Sigmoid colon (tissue), 6 donors: ENCODE measurements at regions not wholly inside any gene's neighbourhood (a gene's known extent, or its start where the extent isn't known, plus 50 kb on each side); places are given as distances from the start of the nearest gene placed in this dataset.

Experiments
- DNase-seq: peaks from one replicate; pipeline ENCODE4 v3.0.0-alpha.2; 2019
- H3K27ac ChIP-seq, 4 donors: fragments of 200-600 bp; sonication (generic); one replicate each; pipeline ENCODE4 v1.5.1; 2016 to 2019; ENCODE audit warnings: mild to moderate bottlenecking in 1 of 4
- H3K27me3 ChIP-seq, 3 donors: fragments of 200-600 bp; sonication (generic); one replicate each; pipeline ENCODE4 v1.5.1; 2019; ENCODE audit warnings: mild to moderate bottlenecking in 1 of 3
- H3K36me3 ChIP-seq, 4 donors: fragments of 200-600 bp; sonication (generic); one replicate each; pipeline ENCODE4 v1.5.1; 2016 to 2019
- H3K4me1 ChIP-seq, 4 donors: fragments of 200-600 bp; sonication (generic); one replicate each; pipeline ENCODE4 v1.5.1; 2017 to 2019
- H3K4me3 ChIP-seq, 4 donors: fragments of 200-600 bp; sonication (generic); one replicate each; pipeline ENCODE4 v1.5.1; 2017 to 2019; ENCODE audit warnings: mild to moderate bottlenecking in 2 of 4, moderate library complexity in 1 of 4
- H3K9me3 ChIP-seq, 4 donors: fragments of 200-600 bp in 3 of 4; sonication (generic) in 3 of 4; one replicate each; pipeline versions ENCODE4 v1.5.1 to v1.6.1; 2013 to 2019
- EP300 ChIP-seq, 4 donors: sonication (generic); formaldehyde crosslinking; IDR thresholded peaks; one replicate each; pipeline ENCODE4 v1.6.1; 2017; ENCODE audit warnings: antibody characterized with exemption in 4 of 4
- POLR2A ChIP-seq, 2 donors: fragments of 450-650 bp; IDR thresholded peaks; one replicate each; pipeline ENCODE4 v1.6.1; 2016; ENCODE audit warnings: antibody characterized with exemption in 2 of 2, mild to moderate bottlenecking in 2 of 2, moderate library complexity in 2 of 2
- POLR2AphosphoS5 ChIP-seq, 4 donors: sonication (generic); formaldehyde crosslinking; IDR thresholded peaks; one replicate each; pipeline ENCODE4 v1.6.1; 2017; ENCODE audit warnings: antibody characterized with exemption in 4 of 4
- WGBS, 2 donors: extraction: QIAGEN DNeasy Blood & Tissue Kit; methylation state at CpG; one replicate each; pipeline ENCODE4 v1.1.7; 2013; 5-methylcytosine and 5-hydroxymethylcytosine counted together
- intact Hi-C: fragments of 100-400 bp; cut with DNase I; formaldehyde crosslinking; loops from one replicate; pipeline ENCODE4 v1.15.1; 2023
- TF ChIP-seq, protein P1 (sequence below), 4 experiments: fragments of 450-650 bp in 3 of 4; fragments of 200-600 bp in 1 of 4; IDR thresholded peaks; one replicate each; pipeline ENCODE4 v1.5.1; 2016 to 2019; ENCODE audit warnings: antibody characterized with exemption in 4 of 4, mild to moderate bottlenecking in 3 of 4, moderate library complexity in 2 of 4
- donor health status: healthy with polysubstance abuse.
- donor health status: healthy.

DNA sequence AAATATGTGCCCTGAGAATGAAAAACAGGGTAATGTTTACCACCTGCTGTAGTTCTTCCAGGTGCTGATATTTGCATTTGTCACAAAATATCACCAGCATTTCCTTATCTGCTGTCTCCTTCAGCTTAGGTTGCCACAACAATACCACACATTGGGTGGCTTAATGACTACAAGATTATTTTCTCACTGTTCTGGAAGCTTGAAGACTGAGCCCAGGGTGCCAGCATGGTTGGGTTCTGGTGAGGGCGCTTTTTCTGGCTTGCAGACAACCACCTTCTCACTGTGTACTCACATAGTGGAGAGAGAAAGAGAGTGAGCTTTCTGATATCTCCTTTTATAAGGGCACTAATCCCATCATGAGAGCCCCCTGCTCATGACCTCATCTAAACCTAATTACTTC, 407.5 kb upstream of the RGPD4 start:
- DNase-seq, result no peak
- H3K4me3 ChIP-seq, result no peak overlapping the region
- TF ChIP-seq, protein P1, sequence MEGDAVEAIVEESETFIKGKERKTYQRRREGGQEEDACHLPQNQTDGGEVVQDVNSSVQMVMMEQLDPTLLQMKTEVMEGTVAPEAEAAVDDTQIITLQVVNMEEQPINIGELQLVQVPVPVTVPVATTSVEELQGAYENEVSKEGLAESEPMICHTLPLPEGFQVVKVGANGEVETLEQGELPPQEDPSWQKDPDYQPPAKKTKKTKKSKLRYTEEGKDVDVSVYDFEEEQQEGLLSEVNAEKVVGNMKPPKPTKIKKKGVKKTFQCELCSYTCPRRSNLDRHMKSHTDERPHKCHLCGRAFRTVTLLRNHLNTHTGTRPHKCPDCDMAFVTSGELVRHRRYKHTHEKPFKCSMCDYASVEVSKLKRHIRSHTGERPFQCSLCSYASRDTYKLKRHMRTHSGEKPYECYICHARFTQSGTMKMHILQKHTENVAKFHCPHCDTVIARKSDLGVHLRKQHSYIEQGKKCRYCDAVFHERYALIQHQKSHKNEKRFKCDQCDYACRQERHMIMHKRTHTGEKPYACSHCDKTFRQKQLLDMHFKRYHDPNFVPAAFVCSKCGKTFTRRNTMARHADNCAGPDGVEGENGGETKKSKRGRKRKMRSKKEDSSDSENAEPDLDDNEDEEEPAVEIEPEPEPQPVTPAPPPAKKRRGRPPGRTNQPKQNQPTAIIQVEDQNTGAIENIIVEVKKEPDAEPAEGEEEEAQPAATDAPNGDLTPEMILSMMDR (IDR thresholded peaks at IDR 0.05), result no peak
- TF ChIP-seq POLR2AphosphoS5 (IDR thresholded peaks at IDR 0.05), result no peak
- no peak for TF ChIP-seq EP300 (IDR thresholded peaks at IDR 0.05)
- intact Hi-C loops, result no loop called here
- no peaks in the 10 kb centered on the region for H3K36me3 ChIP-seq
- H3K27me3 ChIP-seq, result no peaks in the 10 kb centered on the region
- peaks cover 0 to 11% (median 10%) of the 10 kb centered on the region in 4 donors for H3K4me1 ChIP-seq
- no peaks in the 10 kb centered on the region for H3K9me3 ChIP-seq
- 89 to 92% methylated on average over 1 of the region's 1 CpG for WGBS, 2 donors
- no peak overlapping the region for H3K27ac ChIP-seq

- no peak overlapping the region for H3K27ac ChIP-seq
- DNase-seq, result no peak
- no peaks in the 10 kb centered on the region for H3K27me3 ChIP-seq
- no peaks in the 10 kb centered on the region for H3K4me1 ChIP-seq
- no peaks in the 10 kb centered on the region for H3K36me3 ChIP-seq
- intact Hi-C loops, result no loop called here
- TF ChIP-seq EP300 (IDR thresholded peaks at IDR 0.05) (no peak), POLR2AphosphoS5 (IDR thresholded peaks at IDR 0.05) (no peak), POLR2A (IDR thresholded peaks at IDR 0.05) (no peak)
- TF ChIP-seq, protein P1 (IDR thresholded peaks at IDR 0.05), result no peak
- 87% methylated on average over 3 of the region's 3 CpGs for WGBS, 2 donors
- H3K9me3 ChIP-seq, result no peaks in the 10 kb centered on the region
- no peak overlapping the region for H3K4me3 ChIP-seq
Measured at GRCh38 chr2:107428781-107429180, 397.9 kb upstream of the RGPD4 start.

DNA sequence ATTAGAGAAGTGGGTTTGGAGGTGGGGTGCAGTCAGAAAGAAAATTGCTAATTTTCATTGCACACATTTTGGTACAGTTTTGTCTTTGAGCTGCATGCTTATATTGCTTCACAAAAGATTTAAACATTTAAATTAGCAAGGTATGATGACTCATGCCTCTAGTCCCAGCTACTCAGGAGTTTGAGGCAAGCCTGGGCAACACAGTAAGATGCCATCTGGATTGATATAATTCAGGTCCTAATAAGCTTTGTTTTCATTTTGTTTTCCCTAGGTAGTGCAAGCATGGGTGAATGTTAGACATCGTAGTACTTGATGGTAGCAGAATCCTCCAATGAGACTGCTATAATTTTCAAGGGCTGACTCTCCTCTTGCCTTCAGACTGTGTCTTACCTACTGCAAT, 396.7 kb upstream of the RGPD4 start:
- WGBS, 2 donors, result 85 to 87% methylated on average over 1 of the region's 1 CpG
- TF ChIP-seq EP300 (IDR thresholded peaks at IDR 0.05), result no peak
- TF ChIP-seq POLR2A (IDR thresholded peaks at IDR 0.05), result no peak
- TF ChIP-seq, protein P1 (IDR thresholded peaks at IDR 0.05), result no peak
- no peak for TF ChIP-seq POLR2AphosphoS5 (IDR thresholded peaks at IDR 0.05)
- intact Hi-C loops, result no loop called here

DNA sequence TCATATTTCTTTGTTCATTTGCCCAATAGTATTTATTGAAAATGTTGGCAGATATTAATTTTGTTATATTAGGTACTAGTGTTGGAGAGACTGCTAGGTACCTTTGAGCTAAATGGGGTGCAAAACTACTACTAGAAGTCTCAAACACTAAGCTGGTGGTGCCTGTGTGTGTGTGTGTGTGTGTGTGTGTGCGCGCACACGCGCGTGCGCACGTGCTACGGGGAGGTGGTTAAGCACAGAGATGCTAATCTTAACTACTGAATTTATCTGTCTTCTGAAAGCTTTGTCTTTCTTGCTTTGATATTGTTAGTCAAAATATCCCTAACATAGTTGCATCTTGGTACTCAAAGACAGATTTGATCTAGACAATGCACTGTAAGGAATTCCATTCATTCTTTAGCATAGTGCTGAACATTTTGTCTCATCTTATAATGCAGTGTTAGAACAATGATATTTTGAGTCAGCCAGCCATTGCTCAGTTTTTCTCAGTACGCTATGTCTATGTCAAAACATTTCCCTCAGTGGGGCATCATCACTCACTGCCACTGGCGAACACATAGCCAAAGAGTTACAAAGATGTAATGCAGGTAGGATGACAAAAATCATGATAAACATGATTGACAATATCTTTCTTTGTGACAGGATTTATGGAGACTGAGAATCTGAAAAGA, 396.0 kb upstream of the RGPD4 start:
- no peaks in the 10 kb centered on the region for H3K9me3 ChIP-seq
- intact Hi-C loops, result no loop called here
- H3K4me3 ChIP-seq, result no peak overlapping the region
- H3K27me3 ChIP-seq, result no peaks in the 10 kb centered on the region
- DNase-seq, result no peak
- no peak overlapping the region for H3K27ac ChIP-seq
- WGBS, 2 donors, result 84 to 86% methylated on average over 10 of the region's 10 CpGs
- H3K4me1 ChIP-seq, result no peaks in the 10 kb centered on the region
- no peaks in the 10 kb centered on the region for H3K36me3 ChIP-seq
- no peak for TF ChIP-seq EP300 (IDR thresholded peaks at IDR 0.05)
- no peak for TF ChIP-seq POLR2AphosphoS5 (IDR thresholded peaks at IDR 0.05)
- TF ChIP-seq POLR2A (IDR thresholded peaks at IDR 0.05), result no peak
- TF ChIP-seq, protein P1 (IDR thresholded peaks at IDR 0.05), result no peak

More for the DNA sequence above, 396.7 kb upstream of the RGPD4 start:
- no peak for DNase-seq
- Histone ChIP-seq H3K4me3 (no peak overlapping the region), H3K27ac (no peak overlapping the region), H3K36me3 (no peaks in the 10 kb centered on the region), H3K9me3 (no peaks in the 10 kb centered on the region), H3K27me3 (no peaks in the 10 kb centered on the region), H3K4me1 (no peaks in the 10 kb centered on the region)

DNA sequence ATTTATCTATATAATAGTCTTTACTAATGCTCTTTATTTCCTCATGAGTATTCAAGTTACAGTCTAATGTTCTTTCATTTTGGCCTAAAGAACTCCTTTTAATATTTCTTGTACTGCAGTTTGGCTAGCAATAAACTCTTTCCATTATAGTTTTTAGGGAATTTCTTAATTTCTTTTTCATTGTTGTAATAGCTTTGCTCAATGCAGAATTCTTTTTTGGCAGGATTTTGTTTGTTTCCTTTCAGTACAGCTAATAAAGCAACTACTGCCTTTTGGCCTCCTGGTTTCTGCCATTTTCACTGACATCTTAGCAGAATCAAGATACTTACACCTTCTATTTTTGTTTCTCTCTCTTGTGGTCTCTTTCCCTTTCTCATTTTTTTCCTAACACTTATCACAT, 390.4 kb upstream of the RGPD4 start:
- H3K27me3 ChIP-seq, result no peaks in the 10 kb centered on the region
- no peak overlapping the region for H3K4me3 ChIP-seq
- H3K27ac ChIP-seq, result no peak overlapping the region
- H3K9me3 ChIP-seq, result no peaks in the 10 kb centered on the region
- H3K36me3 ChIP-seq, result no peaks in the 10 kb centered on the region
- TF ChIP-seq POLR2AphosphoS5 (IDR thresholded peaks at IDR 0.05), result no peak
- TF ChIP-seq, protein P1 (IDR thresholded peaks at IDR 0.05), result no peak
- no peak for TF ChIP-seq EP300 (IDR thresholded peaks at IDR 0.05)
- no peak for TF ChIP-seq POLR2A (IDR thresholded peaks at IDR 0.05)
- no peaks in the 10 kb centered on the region for H3K4me1 ChIP-seq
- intact Hi-C loops, result no loop called here
- no peak for DNase-seq
